ENCODE measurements at regions not wholly inside any gene's neighbourhood (a gene's known extent, or its start where the extent isn't known, plus 50 kb on each side); places are given as distances from the start of the nearest gene placed in this dataset.

- Histone ChIP-seq H3K36me3 (ENCODE audit: insufficient read depth) (no peaks in the 10 kb centered on the region), H3K4me1 (ENCODE audit: insufficient read depth) (no peaks in the 10 kb centered on the region), H3K27ac (ENCODE audit: low read depth) (no peak overlapping the region), H3K4me3 (ENCODE audit: low read depth, low read length) (no peak overlapping the region)
- no peak for DNase-seq (ENCODE audit: extremely low spot score)
- WGBS = 72% methylated on average over 1 of the region's 1 CpG
Observed at GRCh38 chr14:27205036-27205435, 607.2 kb upstream of the NOVA1 start.

DNA sequence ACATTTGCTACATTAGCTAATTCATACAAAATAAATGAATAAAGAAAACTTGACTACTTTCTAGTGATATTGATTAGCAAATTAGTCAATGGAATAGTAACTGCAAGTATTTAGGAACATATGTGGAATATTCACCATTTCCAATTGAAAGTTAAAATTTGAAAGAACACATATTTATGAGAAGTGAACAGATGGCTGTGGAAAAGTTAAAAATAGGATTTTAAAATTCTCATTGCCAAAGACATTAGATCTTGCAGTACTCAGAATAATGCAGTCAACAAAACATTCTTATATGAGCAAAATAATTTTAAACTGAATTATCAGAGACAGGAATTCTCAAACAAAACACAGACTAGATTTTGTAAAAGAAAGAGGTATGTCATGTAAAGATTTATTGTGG lies 613.9 kb upstream of the NOVA1 start:
- Histone ChIP-seq H3K36me3 (ENCODE audit: insufficient read depth) (no peaks in the 10 kb centered on the region), H3K4me1 (ENCODE audit: insufficient read depth) (no peaks in the 10 kb centered on the region), H3K27ac (ENCODE audit: low read depth) (no peak overlapping the region), H3K4me3 (ENCODE audit: low read depth, low read length) (no peak overlapping the region)
- no peak for DNase-seq (ENCODE audit: extremely low spot score)

GRCh38 chr14:27222671-27223070 lies 624.8 kb upstream of the NOVA1 start:
- Histone ChIP-seq H3K36me3 (ENCODE audit: insufficient read depth) (no peaks in the 10 kb centered on the region), H3K4me1 (ENCODE audit: insufficient read depth) (no peaks in the 10 kb centered on the region), H3K4me3 (ENCODE audit: low read depth, low read length) (no peak overlapping the region), H3K27ac (ENCODE audit: low read depth) (no peak overlapping the region)
- no peak for DNase-seq (ENCODE audit: extremely low spot score)
- 85% methylated on average over 2 of the region's 2 CpGs for WGBS

- peak; percentile 13 for DNase-seq (ENCODE audit: extremely low spot score)
- no peak overlapping the region for H3K4me3 ChIP-seq (ENCODE audit: low read depth, low read length)
- no peak overlapping the region for H3K27ac ChIP-seq (ENCODE audit: low read depth)
- no peaks in the 10 kb centered on the region for H3K36me3 ChIP-seq (ENCODE audit: insufficient read depth)
- H3K4me1 ChIP-seq (ENCODE audit: insufficient read depth) = no peaks in the 10 kb centered on the region
Observed at GRCh38 chr14:27223906-27224305, 626.1 kb upstream of the NOVA1 start.

- H3K36me3 ChIP-seq (ENCODE audit: insufficient read depth) = no peaks in the 10 kb centered on the region
- no peak overlapping the region for H3K27ac ChIP-seq (ENCODE audit: low read depth)
- H3K4me1 ChIP-seq (ENCODE audit: insufficient read depth) = no peaks in the 10 kb centered on the region
- no peak overlapping the region for H3K4me3 ChIP-seq (ENCODE audit: low read depth, low read length)
- no peak for DNase-seq (ENCODE audit: extremely low spot score)
Observed at GRCh38 chr14:27228053-27228452, 630.2 kb upstream of the NOVA1 start.

DNA sequence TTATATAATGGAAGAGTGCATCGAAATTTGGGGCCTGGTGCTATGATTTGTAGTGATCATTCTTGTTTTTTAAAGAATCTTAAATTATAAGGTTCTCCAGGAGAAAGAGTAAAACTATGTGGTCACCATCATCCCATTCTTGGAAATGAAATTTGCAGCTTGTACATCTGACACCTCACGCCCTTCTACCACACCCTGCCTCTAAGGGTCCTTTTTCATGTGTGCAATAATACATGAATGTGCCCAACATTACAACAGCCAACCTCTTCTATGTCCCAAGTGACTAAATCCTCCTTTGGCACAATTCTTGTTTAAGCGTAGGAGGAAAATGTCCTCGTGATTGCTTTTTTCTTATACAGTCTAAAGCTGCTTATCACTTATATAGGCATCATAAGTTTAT lies 636.5 kb upstream of the NOVA1 start:
- WGBS = 74% methylated on average over 4 of the region's 4 CpGs
- DNase-seq (ENCODE audit: extremely low spot score) = no peak
- Histone ChIP-seq H3K27ac (ENCODE audit: low read depth) (no peak overlapping the region), H3K4me1 (ENCODE audit: insufficient read depth) (no peaks in the 10 kb centered on the region), H3K4me3 (ENCODE audit: low read depth, low read length) (no peak overlapping the region), H3K36me3 (ENCODE audit: insufficient read depth) (no peaks in the 10 kb centered on the region)

DNA sequence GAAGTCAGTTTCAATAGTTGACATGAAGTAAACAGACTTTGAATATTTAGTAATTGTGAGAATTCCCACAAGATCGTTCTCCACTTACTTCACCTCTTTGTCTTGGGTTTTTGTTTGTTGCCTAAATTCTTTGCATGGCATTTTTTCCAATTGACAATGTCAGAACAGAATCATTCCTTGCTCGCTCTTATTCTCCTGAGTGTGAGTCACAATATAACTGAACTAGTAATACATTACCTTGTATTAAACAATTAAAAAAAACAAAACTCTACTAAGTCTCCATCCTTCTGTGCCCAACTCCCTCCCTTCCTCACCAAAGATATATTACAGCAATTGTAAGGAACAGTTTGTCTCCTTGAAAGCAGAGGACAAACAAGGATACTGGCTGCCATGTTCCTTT lies 638.8 kb upstream of the NOVA1 start:
- WGBS = 81% methylated on average over 2 of the region's 2 CpGs
- no peaks in the 10 kb centered on the region for H3K4me1 ChIP-seq (ENCODE audit: insufficient read depth)
- H3K27ac ChIP-seq (ENCODE audit: low read depth) = no peak overlapping the region
- H3K36me3 ChIP-seq (ENCODE audit: insufficient read depth) = no peaks in the 10 kb centered on the region
- DNase-seq (ENCODE audit: extremely low spot score) = no peak
- H3K4me3 ChIP-seq (ENCODE audit: low read depth, low read length) = no peak overlapping the region

- Histone ChIP-seq H3K4me1 (ENCODE audit: insufficient read depth) (no peaks in the 10 kb centered on the region), H3K4me3 (ENCODE audit: low read depth, low read length) (no peak overlapping the region), H3K27ac (ENCODE audit: low read depth) (no peak overlapping the region), H3K36me3 (ENCODE audit: insufficient read depth) (no peaks in the 10 kb centered on the region)
- DNase-seq (ENCODE audit: extremely low spot score) = no peak
- 46% methylated on average over 3 of the region's 3 CpGs for WGBS
Observed at GRCh38 chr14:27242874-27243273, 645.0 kb upstream of the NOVA1 start.

DNA sequence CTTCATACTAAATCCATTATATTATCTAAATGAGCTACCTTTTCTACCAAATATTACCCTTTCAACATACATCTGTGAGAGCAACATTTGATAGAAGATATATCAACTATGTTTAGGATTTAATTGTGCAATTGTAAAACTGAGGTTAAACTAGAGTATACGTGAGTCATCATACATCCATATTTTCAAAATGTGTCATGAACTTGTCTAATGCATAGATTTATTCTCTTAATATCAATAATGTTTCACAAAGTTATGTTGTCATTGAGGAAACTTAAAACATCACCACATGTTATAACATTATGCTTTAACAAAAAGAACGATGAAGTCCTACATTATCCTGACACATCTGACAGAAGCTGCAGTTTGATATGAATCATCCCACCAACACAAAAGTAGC lies 645.5 kb upstream of the NOVA1 start:
- DNase-seq (ENCODE audit: extremely low spot score) = no peak
- no peaks in the 10 kb centered on the region for H3K4me1 ChIP-seq (ENCODE audit: insufficient read depth)
- 87% methylated on average over 2 of the region's 2 CpGs for WGBS
- no peak overlapping the region for H3K27ac ChIP-seq (ENCODE audit: low read depth)
- H3K36me3 ChIP-seq (ENCODE audit: insufficient read depth) = no peaks in the 10 kb centered on the region
- no peak overlapping the region for H3K4me3 ChIP-seq (ENCODE audit: low read depth, low read length)

- 78% methylated on average over 6 of the region's 6 CpGs for WGBS
- DNase-seq (ENCODE audit: extremely low spot score) = no peak
- H3K4me1 ChIP-seq (ENCODE audit: insufficient read depth) = no peaks in the 10 kb centered on the region
- H3K4me3 ChIP-seq (ENCODE audit: low read depth, low read length) = no peak overlapping the region
- no peaks in the 10 kb centered on the region for H3K36me3 ChIP-seq (ENCODE audit: insufficient read depth)
- no peak overlapping the region for H3K27ac ChIP-seq (ENCODE audit: low read depth)
Observed at GRCh38 chr14:27245947-27246346, 648.1 kb upstream of the NOVA1 start.

DNA sequence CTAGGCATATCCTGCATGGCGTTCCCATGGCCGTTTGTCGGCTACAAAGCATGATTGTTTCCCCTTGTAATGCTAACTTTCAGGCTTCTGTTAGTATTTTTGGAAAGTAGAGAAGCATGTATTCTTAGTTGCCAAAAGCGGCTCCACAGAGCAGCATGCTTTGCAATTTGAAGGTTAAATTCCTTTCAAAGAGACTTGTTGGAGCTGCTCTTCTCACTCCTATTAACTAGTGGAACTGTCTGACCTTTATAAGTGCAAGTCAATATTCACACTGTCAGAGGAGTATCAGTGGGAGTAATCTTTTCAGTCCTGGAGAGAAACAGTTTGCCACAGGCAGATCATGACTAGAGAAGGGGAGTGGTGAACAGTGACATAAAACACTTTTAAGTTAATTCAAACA lies 656.1 kb upstream of the NOVA1 start:
- H3K36me3 ChIP-seq (ENCODE audit: insufficient read depth) = no peaks in the 10 kb centered on the region
- 48% methylated on average over 4 of the region's 4 CpGs for WGBS

DNA sequence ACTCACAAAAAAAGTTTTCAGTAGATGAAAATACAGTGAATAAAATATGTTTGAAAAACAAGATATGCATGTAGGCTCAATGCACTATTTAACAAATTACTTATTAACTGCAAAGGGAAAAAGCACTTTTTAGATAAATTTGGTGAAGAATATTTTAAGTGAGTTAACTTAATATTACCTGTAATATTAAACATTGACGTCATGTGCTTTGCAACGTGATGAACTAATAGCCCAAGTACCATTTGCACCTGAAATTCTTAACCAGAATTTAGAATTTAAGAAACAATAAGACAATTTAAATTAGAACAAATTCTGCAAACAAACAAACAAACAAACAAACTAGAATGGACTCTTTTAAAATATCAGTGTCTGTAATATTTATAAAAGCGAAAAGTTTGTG lies 659.0 kb upstream of the NOVA1 start:
- H3K4me3 ChIP-seq (ENCODE audit: low read depth, low read length) = no peak overlapping the region
- H3K36me3 ChIP-seq (ENCODE audit: insufficient read depth) = no peaks in the 10 kb centered on the region
- DNase-seq (ENCODE audit: extremely low spot score) = no peak
- H3K27ac ChIP-seq (ENCODE audit: low read depth) = no peak overlapping the region
- WGBS = 92% methylated on average over 3 of the region's 3 CpGs
- no peaks in the 10 kb centered on the region for H3K4me1 ChIP-seq (ENCODE audit: insufficient read depth)

More for the DNA sequence above, 656.1 kb upstream of the NOVA1 start:
- H3K27ac ChIP-seq (ENCODE audit: low read depth) = no peak overlapping the region
- H3K4me1 ChIP-seq (ENCODE audit: insufficient read depth) = no peaks in the 10 kb centered on the region
- no peak for DNase-seq (ENCODE audit: extremely low spot score)
- no peak overlapping the region for H3K4me3 ChIP-seq (ENCODE audit: low read depth, low read length)

DNA sequence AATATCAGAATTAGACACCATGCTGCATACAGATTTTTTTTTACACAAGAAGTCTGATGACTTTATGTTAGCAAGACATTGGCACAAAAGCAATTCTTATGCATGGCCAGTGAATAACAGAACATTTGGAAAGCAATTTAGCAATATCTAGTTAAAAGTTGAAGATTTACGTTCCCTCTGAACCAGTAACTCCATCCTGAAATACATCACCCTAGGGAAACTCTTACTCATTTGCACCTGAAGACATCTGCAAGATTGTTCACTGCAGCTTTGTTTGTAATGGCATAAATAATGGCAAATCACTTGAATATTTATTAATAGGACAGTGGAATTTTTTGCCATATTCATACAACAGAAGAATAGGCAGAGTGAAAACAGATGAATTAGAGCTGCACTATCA lies 670.0 kb upstream of the NOVA1 start:
- H3K4me3 ChIP-seq (ENCODE audit: low read depth, low read length) = no peak overlapping the region
- no peaks in the 10 kb centered on the region for H3K36me3 ChIP-seq (ENCODE audit: insufficient read depth)
- DNase-seq (ENCODE audit: extremely low spot score) = no peak
- H3K4me1 ChIP-seq (ENCODE audit: insufficient read depth) = no peaks in the 10 kb centered on the region
- 69% methylated on average over 1 of the region's 1 CpG for WGBS
- H3K27ac ChIP-seq (ENCODE audit: low read depth) = no peak overlapping the region

- H3K27ac ChIP-seq (ENCODE audit: low read depth) = no peak overlapping the region
- no peaks in the 10 kb centered on the region for H3K4me1 ChIP-seq (ENCODE audit: insufficient read depth)
- no peaks in the 10 kb centered on the region for H3K36me3 ChIP-seq (ENCODE audit: insufficient read depth)
- H3K4me3 ChIP-seq (ENCODE audit: low read depth, low read length) = no peak overlapping the region
- WGBS = 52% methylated on average over 6 of the region's 6 CpGs
- DNase-seq (ENCODE audit: extremely low spot score) = no peak
Observed at GRCh38 chr14:27270716-27271115, 672.9 kb upstream of the NOVA1 start.

- 21% methylated on average over 2 of the region's 2 CpGs for WGBS
- no peak overlapping the region for H3K27ac ChIP-seq (ENCODE audit: low read depth)
Observed at GRCh38 chr14:27278341-27278740, 680.5 kb upstream of the NOVA1 start.

More at GRCh38 chr14:27278341-27278740, 680.5 kb upstream of the NOVA1 start:
- DNase-seq (ENCODE audit: extremely low spot score) = no peak
- H3K36me3 ChIP-seq (ENCODE audit: insufficient read depth) = no peaks in the 10 kb centered on the region
- H3K4me3 ChIP-seq (ENCODE audit: low read depth, low read length) = no peak overlapping the region
- no peaks in the 10 kb centered on the region for H3K4me1 ChIP-seq (ENCODE audit: insufficient read depth)

Data from urinary bladder (tissue), 3 donors.